Fibroblast of the aortic adventitia (primary cell): ENCODE measurements at regions not wholly inside any gene's neighbourhood (a gene's known extent, or its start where the extent isn't known, plus 50 kb on each side); places are given as distances from the start of the nearest gene placed in this dataset.

Source experiments
- DNase-seq: peaks from one replicate; pipeline ENCODE4 v3.0.0-alpha.2; 2010; ENCODE audit warnings: low read depth
- H3K4me3 ChIP-seq: 2 replicates; pipeline ENCODE4 v1.5.1; 2011; ENCODE audit warnings: low read depth, mild to moderate bottlenecking, control low read depth, low read length, moderate library complexity
- CTCF ChIP-seq: IDR thresholded peaks from 2 replicates; pipeline ENCODE4 v1.5.1; 2011; ENCODE audit warnings: mild to moderate bottlenecking, low read length, control low read depth, inconsistent platforms; ENCODE audit not compliant: insufficient read depth

- H3K4me3 ChIP-seq = no peak overlapping the region
- no peak for TF ChIP-seq CTCF
- no peak for DNase-seq
Observed at GRCh38 chr14:53861781-53862180, 94.8 kb downstream of the BMP4 start.

GRCh38 chr14:53858345-53858684, 98.3 kb downstream of the BMP4 start:
- DNase-seq = no peak
- TF ChIP-seq CTCF = no peak
- H3K4me3 ChIP-seq = no peak overlapping the region

GRCh38 chr14:53857625-53858344, 98.8 kb downstream of the BMP4 start:
- no peak for DNase-seq

GRCh38 chr14:53855574-53855973, 101.1 kb downstream of the BMP4 start:
- no peak overlapping the region for H3K4me3 ChIP-seq
- TF ChIP-seq CTCF = no peak
- DNase-seq = no peak

More at GRCh38 chr14:53857625-53858344, 98.8 kb downstream of the BMP4 start:
- no peak overlapping the region for H3K4me3 ChIP-seq
- no peak for TF ChIP-seq CTCF

GRCh38 chr14:53855127-53855526, 101.5 kb downstream of the BMP4 start:
- H3K4me3 ChIP-seq = no peak overlapping the region
- DNase-seq = no peak
- no peak for TF ChIP-seq CTCF

GRCh38 chr14:53851394-53852090, 105.1 kb downstream of the BMP4 start:
- H3K4me3 ChIP-seq = no peak overlapping the region
- no peak for TF ChIP-seq CTCF
- DNase-seq = no peak
